Vagina (tissue), 2 donors: ENCODE measurements at regions not wholly inside any gene's neighbourhood (a gene's known extent, or its start where the extent isn't known, plus 50 kb on each side); places are given as distances from the start of the nearest gene placed in this dataset.

Experiments used
- DNase-seq, 2 donors: peaks; one replicate each; pipeline ENCODE4 v3.0.0-alpha.2; 2017; ENCODE audit errors: extremely low spot score in 2 of 2
- H3K27ac ChIP-seq: fragments of 200-600 bp; sonication (generic); one replicate; pipeline ENCODE4 v1.5.1; 2019
- H3K27me3 ChIP-seq: fragments of 200-600 bp; sonication (generic); one replicate; pipeline ENCODE4 v1.5.1; 2019
- H3K36me3 ChIP-seq, 2 donors: fragments of 200-600 bp; sonication (generic); one replicate each; pipeline ENCODE4 v1.5.1; 2017 to 2019
- H3K4me1 ChIP-seq: fragments of 200-600 bp; sonication (generic); one replicate; pipeline ENCODE4 v1.5.1; 2019
- H3K4me3 ChIP-seq, 2 donors: fragments of 200-600 bp; sonication (generic); 1 replicate in 1 of 2; 2 replicates in 1 of 2; pipeline ENCODE4 v1.5.1; 2016 to 2019
- H3K9me3 ChIP-seq: fragments of 200-600 bp; sonication (generic); one replicate; pipeline ENCODE4 v1.5.1; 2019
- POLR2A ChIP-seq, 2 donors: fragments of 450-650 bp; IDR thresholded peaks; one replicate each; pipeline ENCODE4 v1.6.1; 2017; ENCODE audit warnings: antibody characterized with exemption in 2 of 2, mild to moderate bottlenecking in 2 of 2, moderate library complexity in 2 of 2
- POLR2AphosphoS5 ChIP-seq, 2 donors: sonication (generic); formaldehyde crosslinking; IDR thresholded peaks; one replicate each; pipeline ENCODE4 v1.9.0; 2017; ENCODE audit warnings: antibody characterized with exemption in 2 of 2, mild to moderate bottlenecking in 2 of 2, low read depth in 1 of 2; ENCODE audit not compliant: insufficient read depth in 1 of 2
- intact Hi-C: fragments of 100-400 bp; cut with DNase I; formaldehyde crosslinking; loops from one replicate; pipeline ENCODE4 v1.15.1; 2023
- TF ChIP-seq, protein P1 (sequence below), 3 experiments: fragments of 450-650 bp in 2 of 3; fragments of 200-600 bp in 1 of 3; sonication (generic) in 1 of 3; IDR thresholded peaks; one replicate each; pipeline ENCODE4 v1.5.1; 2017 to 2019; ENCODE audit warnings: antibody characterized with exemption in 3 of 3, mild to moderate bottlenecking in 2 of 3, moderate library complexity in 2 of 3

DNA sequence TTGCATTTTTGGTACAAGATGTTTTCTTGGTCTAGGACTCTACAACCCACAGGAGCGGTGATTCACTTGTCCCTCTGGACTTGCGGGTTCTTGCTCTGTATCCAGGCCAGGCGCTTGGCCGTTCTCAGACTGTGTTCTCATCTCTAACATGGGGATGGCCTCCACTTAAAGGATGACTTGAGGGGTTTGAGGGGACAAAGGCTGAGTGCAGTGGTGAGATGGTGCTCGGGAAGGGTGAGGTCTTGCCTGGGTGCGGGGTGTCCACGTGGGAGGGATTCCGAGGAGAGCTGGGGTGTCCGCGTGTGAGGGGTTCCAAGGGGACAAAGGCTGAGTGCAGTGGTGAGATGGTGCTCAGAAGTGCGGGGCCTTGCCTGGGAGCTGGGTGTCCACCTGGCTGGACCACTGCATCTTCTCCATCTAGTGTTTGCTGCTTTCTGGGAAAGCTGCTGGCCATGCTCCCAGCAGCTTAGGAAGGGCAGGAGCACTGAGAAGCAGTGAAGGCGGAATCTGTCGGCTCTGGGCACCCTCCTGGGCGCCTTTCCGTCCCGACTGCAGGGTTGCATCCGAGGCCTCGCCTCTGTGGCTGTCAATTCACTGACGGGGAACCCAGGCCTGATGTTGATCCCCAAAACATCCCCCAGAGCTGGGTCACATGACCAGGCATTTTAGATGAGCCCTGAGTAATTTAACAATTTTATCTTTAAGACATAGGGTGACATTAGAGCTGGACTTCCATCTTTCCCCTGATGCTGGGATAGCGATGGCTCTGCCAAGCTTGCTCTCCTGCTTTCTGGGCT lies 280.5 kb upstream of the IRX4 start:
- no peak overlapping the region for H3K27ac ChIP-seq
- no peaks in the 10 kb centered on the region for H3K9me3 ChIP-seq
- H3K4me3 ChIP-seq, result no peak overlapping the region
- DNase-seq, result no peak
- no peaks in the 10 kb centered on the region for H3K27me3 ChIP-seq
- no peaks in the 10 kb centered on the region for H3K4me1 ChIP-seq
- intact Hi-C loops, result no loop called here
- H3K36me3 ChIP-seq, result no peaks in the 10 kb centered on the region
- TF ChIP-seq POLR2AphosphoS5 (IDR thresholded peaks at IDR 0.05; ENCODE audit: insufficient read depth in 1 of 2, low read depth in 1 of 2) (no peak), POLR2A (IDR thresholded peaks at IDR 0.05) (no peak)
- TF ChIP-seq, protein P1, sequence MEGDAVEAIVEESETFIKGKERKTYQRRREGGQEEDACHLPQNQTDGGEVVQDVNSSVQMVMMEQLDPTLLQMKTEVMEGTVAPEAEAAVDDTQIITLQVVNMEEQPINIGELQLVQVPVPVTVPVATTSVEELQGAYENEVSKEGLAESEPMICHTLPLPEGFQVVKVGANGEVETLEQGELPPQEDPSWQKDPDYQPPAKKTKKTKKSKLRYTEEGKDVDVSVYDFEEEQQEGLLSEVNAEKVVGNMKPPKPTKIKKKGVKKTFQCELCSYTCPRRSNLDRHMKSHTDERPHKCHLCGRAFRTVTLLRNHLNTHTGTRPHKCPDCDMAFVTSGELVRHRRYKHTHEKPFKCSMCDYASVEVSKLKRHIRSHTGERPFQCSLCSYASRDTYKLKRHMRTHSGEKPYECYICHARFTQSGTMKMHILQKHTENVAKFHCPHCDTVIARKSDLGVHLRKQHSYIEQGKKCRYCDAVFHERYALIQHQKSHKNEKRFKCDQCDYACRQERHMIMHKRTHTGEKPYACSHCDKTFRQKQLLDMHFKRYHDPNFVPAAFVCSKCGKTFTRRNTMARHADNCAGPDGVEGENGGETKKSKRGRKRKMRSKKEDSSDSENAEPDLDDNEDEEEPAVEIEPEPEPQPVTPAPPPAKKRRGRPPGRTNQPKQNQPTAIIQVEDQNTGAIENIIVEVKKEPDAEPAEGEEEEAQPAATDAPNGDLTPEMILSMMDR (IDR thresholded peaks at IDR 0.05), result no peak

DNA sequence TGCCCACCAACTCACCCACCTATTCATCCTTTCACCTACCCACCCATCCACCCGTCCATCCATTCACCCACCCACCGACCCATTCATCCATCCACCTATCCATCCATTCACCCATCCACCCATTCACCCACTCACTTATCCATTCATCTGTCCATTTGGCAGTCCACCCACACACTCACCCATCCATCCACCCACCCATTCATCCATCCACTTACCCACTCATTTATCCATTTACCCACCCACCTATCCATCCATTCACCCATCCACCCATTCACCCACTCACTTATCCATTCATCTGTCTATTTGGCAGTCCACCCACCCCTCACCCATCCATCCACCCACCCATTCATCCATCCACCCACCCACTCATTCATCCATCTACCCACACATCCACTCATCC lies 278.1 kb upstream of the IRX4 start:
- intact Hi-C loops, result no loop called here
- Histone ChIP-seq H3K4me3 (no peak overlapping the region), H3K27ac (no peak overlapping the region), H3K36me3 (no peaks in the 10 kb centered on the region), H3K27me3 (no peaks in the 10 kb centered on the region), H3K4me1 (no peaks in the 10 kb centered on the region), H3K9me3 (no peaks in the 10 kb centered on the region)
- DNase-seq, result no peak
- TF ChIP-seq POLR2A (IDR thresholded peaks at IDR 0.05) (no peak), POLR2AphosphoS5 (IDR thresholded peaks at IDR 0.05; ENCODE audit: insufficient read depth in 1 of 2, low read depth in 1 of 2) (no peak)
- TF ChIP-seq, protein P1 (IDR thresholded peaks at IDR 0.05), result no peak

DNA sequence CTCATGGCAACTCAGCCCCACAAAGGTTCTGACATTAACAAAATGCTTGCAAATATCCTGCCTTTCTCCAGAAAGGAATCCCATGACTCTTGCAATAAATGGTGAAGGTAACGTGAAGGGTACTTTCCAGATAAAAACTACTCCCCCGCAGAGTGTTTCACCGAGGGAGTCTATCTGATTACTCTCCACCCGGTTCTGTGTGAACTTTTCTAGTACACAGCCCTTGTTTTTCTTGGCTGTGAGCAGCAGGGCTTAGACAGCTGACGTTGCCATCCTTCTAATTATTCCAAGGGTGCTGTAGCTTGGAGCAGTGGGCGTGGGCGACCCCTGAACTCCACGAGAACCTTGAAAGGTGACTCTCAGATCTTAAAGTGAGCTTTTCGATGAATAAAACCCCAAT lies 276.0 kb upstream of the IRX4 start:
- TF ChIP-seq POLR2A (IDR thresholded peaks at IDR 0.05) (no peak), POLR2AphosphoS5 (IDR thresholded peaks at IDR 0.05; ENCODE audit: insufficient read depth in 1 of 2, low read depth in 1 of 2) (no peak)
- TF ChIP-seq, protein P1 (IDR thresholded peaks at IDR 0.05), result no peak
- no peak overlapping the region for H3K27ac ChIP-seq
- intact Hi-C loops, result no loop called here
- no peaks in the 10 kb centered on the region for H3K36me3 ChIP-seq
- DNase-seq, result no peak
- H3K4me1 ChIP-seq, result no peaks in the 10 kb centered on the region
- H3K4me3 ChIP-seq, result no peak overlapping the region
- H3K27me3 ChIP-seq, result no peaks in the 10 kb centered on the region
- no peaks in the 10 kb centered on the region for H3K9me3 ChIP-seq

- intact Hi-C loops, result no loop called here
- TF ChIP-seq POLR2AphosphoS5 (IDR thresholded peaks at IDR 0.05; ENCODE audit: insufficient read depth in 1 of 2, low read depth in 1 of 2) (no peak), POLR2A (IDR thresholded peaks at IDR 0.05) (no peak)
- TF ChIP-seq, protein P1 (IDR thresholded peaks at IDR 0.05), result no peak
These were observed 275.4 kb upstream of the IRX4 start for GRCh38 chr5:2158109-2158508.

DNA sequence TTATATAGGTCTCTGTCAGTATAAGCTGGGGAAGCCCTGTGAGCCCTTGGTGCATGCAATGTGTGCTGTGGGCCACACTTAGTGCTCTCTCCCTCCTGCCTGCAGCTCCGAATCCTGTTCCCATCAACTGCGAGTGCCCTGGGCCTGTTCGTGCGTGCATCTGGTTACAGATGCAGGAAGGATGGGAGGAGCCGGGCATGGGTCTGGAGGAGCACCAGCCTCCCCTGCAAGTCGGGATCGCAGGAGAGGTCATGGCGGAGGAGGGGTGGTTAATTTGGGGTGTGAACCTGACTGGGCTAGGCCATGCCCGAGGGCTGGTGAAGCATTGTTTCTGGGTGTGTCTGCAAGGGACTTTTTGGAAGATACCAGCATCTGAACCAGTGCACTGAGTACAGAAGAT lies 274.6 kb upstream of the IRX4 start:
- Histone ChIP-seq H3K36me3 (no peaks in the 10 kb centered on the region), H3K4me1 (no peaks in the 10 kb centered on the region), H3K9me3 (no peaks in the 10 kb centered on the region), H3K27ac (no peak overlapping the region), H3K4me3 (no peak overlapping the region), H3K27me3 (no peaks in the 10 kb centered on the region)
- TF ChIP-seq, protein P1 (IDR thresholded peaks at IDR 0.05), result no peak
- no peak for TF ChIP-seq POLR2A (IDR thresholded peaks at IDR 0.05)
- TF ChIP-seq POLR2AphosphoS5 (IDR thresholded peaks at IDR 0.05; ENCODE audit: insufficient read depth in 1 of 2, low read depth in 1 of 2), result no peak
- no peak for DNase-seq
- intact Hi-C loops, result no loop called here

More at GRCh38 chr5:2158109-2158508, 275.4 kb upstream of the IRX4 start:
- Histone ChIP-seq H3K27me3 (no peaks in the 10 kb centered on the region), H3K4me1 (no peaks in the 10 kb centered on the region), H3K4me3 (no peak overlapping the region), H3K36me3 (no peaks in the 10 kb centered on the region), H3K9me3 (no peaks in the 10 kb centered on the region), H3K27ac (no peak overlapping the region)
- DNase-seq, result no peak
